ENCODE measurements at regions not wholly inside any gene's neighbourhood (a gene's known extent, or its start where the extent isn't known, plus 50 kb on each side); places are given as distances from the start of the nearest gene placed in this dataset.
"Not testable (repeated sequence)": the region's sequence is repeated elsewhere in the genome, so short reads cannot be mapped to it uniquely, and the experiment has no call there.

DNA sequence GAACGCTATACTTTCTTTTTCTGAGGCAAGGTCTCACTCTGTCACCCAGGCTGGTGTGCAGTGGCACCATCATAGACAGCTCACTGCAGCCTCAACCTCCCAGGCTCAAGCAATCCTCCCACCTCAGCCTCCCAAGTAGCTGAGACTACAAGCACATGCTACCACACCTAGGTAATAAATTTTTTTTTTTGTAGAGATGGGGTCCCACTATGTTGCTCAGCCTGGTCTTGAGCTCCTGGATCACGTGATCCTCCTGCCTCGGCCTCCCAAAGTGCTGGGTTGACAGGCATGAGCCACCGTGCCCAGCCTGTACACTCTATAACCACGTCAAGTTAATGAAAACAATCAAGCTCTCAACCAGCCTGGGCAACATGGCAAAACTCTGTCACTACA lies 127.1 kb upstream of the VOPP1 start:
- DNase-seq = not testable (repeated sequence)

DNA sequence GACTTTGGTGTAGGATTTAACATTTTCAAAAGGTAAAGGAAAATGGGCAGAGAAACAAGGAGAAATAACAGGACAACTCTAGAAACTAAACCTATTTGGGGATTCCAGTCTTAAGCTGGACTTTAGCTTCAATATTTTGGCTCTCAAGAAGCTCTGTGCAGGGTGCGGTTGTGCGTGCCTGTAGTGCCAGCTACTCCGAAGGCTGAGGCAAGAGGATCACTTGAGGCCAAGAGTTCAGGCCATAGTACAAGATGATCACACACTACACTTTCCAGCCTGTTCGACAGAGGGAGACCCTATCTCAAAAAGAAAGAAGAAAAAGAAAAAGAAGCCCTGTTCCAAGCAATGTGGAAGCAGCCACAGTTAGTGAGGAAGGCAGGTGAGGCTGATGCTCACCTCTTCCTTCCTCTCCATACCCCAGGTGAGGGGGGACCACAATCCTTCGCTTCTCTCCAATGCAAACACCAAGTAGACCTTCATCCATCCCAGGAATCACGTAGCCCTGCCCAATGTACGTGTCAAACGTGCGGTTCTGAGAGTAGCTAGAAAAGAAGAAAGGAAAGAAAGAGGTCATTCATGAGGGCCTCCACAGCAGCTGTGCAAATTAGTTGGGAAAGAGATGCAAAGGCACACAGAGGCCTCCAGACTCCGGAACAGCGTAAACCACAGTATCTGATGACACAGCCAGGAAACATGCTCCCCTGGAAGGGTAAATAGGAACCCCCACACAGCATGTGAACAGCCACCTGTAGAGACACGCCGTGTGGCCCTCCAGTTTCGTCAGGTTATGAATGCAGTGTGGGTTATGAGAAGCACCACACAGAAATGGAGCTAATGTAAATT lies 126.5 kb upstream of the VOPP1 start:
- peak; percentile 7 for DNase-seq

DNA sequence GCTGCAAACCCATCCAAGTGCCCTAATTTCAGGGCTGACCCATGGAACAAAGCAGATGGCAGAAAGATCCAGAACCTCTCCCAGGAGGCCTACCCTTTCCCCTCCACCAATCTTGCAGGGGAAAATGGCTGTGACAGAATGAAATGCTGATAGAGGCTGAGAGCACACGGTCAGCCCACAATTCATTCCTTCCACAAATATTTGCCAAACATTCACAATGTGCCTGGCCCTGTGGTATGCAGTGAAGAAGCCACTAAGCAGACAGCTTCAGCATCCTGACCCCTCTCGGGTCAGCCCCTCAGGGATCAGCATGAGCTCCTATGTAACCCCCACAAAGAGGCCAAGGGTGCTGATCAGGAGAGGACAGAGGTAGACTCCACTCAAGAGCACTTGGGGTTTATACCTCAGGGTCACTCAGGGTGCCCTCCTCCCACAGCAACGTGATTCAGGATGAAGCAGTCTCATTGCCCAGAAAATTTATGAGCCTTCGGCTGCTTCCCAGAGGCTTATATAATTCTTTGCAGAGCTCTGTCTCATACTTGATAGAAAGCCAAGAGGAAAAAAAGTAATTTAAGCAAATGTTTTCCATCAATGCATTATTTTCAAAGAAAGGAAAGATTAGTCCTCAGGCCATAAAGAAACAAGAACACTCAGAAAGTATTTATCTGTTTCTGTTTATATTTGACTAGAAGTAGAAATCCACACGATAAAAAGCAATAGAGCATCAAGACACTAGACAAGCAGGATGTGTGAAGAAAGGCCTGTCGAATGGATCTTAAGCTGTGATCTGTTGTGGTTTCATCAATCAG lies 123.8 kb upstream of the VOPP1 start:
- DNase-seq = not testable (repeated sequence)

DNA sequence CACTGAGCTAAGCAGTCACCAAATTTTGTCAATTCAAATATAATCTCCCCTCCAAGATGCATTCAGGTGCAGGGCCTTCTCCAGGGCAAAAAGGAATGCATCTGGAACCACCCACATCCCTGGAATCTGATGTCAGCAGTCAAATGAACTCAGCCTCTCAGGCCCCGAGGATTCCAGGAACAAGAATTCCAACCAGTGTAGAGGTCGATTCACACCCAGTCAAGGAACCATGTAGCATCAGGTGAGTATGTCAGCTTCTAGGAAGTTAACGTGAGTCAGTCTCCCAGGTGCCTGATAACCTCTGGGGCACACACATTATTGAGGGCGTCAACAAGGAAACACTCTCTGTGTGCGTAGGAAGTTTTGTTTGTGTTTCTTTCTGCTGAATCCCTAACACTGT lies 122.2 kb upstream of the VOPP1 start:
- not testable (repeated sequence) for DNase-seq

DNA sequence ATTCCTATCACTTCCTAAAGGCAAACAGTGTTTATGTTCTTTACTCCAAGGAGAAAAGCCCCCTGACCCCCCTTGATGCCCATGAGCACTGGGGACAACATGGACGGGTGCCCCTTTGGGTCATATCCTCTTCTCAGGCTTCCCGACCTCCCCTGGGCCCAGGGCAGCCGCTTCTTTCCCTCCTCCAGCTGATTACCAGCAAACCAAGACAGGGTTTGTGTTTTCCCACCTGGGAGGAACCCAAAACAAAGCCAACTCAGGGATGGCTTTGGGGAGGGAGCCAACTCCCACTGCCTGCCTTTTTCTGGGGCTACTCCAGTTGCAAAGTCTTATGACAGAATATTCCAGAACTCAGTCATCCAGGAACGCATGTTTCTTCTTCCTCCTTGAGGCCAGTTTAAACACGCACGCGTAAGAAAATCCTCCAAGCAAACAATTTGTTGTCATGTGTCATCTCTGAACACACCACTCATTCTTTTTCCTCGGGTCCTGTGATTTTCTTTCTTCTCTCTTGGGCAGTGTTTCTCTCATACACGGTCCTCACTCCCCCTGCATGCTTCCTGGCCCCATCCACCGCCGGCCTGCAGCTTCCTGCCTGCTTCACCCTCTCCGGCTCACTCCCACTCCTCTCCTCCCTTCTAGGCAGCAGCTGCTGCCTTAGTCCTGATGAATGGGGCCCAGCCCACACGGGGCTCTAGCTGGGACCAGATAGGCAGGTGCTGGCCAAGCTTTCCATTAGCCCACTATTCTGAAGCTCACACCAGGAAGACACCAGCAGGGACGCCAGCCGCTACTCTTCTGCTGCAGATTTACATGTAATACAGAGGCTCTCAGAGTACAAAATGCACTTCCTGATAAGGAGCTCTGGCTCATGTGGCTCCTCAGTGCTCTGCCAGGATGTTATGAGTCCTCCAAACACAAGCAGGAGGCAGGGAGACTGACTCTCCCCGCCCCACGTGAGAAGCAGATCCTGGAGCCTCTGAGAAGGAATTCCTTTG lies 116.7 kb upstream of the VOPP1 start:
- not testable (repeated sequence) for DNase-seq

DNA sequence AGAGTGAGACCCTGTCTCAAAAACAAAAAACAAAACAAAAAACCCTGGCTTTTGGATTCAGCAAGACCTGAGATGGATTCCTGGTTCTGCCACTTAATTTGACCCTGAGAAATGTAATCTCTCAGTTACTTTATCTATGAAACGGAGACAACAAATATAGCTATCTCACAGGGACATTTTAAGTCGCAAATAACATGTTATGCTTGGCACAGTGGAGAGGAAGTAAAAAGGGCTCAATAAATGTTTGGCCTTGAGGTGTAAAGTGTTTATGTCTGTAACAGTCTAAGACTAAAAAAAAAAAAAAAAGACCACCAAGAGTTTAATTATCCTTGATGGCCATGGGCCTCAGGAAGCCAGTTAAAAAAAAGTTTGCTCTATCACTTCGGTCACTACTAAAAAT lies 116.0 kb upstream of the VOPP1 start:
- not testable (repeated sequence) for DNase-seq

DNA sequence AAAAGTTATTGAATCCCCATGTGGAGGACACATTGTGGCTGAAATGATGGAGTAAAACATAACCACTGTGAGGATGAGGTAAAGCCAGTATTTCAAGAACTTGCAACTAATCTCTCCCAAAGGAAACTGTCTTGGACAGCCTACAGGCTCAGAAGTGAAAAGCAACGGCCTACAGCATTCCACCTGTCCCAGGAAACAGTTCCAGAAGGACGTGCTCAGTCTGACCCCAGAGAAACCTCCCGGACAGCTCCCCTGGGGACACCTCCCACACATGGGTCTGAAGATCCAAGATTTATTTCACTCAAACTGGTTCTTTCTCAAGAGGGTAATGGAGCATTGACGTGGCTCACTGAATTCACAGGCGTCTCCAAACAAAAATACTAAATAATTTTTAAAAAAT lies 115.0 kb upstream of the VOPP1 start:
- DNase-seq = not testable (repeated sequence)

DNA sequence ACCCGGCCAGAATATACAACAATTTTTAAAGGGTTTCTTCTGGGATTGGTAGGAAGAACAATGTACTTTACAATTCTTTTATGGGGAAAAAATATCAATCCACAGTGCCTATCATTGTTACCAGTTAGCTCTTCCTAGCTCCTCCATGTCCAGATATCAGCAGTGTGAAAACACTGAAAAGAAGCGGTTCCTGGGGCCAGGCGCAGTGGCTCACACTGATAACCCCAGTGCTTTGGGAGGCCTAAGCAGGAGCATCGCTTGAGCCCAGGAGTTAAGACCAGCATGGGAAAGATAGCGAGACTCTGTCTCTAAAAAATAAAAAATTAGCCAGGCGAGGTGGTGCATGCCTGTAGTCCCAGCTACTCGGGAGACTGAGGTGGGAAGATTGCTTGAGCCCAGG lies 114.5 kb upstream of the VOPP1 start:
- not testable (repeated sequence) for DNase-seq

DNA sequence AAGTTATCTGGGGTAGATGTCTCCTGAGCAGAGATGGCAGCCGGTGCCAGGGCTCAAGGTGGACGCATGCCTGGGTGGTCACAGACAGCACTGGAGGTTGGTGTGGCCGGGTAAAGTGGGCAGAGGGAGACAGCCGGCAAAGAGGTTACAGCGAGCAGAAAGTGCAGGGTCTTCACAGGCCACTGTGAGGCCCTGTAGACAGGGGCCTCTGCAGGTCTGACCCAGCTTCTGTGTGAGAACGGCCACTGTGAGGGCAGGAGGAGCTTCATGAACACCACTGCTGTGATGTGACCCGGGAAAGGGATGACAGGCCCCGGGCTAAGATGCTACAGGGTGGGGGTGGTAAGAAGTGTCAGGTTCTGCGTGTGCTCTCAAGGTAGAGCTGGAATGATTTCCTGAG lies 111.2 kb upstream of the VOPP1 start:
- not testable (repeated sequence) for DNase-seq

DNA sequence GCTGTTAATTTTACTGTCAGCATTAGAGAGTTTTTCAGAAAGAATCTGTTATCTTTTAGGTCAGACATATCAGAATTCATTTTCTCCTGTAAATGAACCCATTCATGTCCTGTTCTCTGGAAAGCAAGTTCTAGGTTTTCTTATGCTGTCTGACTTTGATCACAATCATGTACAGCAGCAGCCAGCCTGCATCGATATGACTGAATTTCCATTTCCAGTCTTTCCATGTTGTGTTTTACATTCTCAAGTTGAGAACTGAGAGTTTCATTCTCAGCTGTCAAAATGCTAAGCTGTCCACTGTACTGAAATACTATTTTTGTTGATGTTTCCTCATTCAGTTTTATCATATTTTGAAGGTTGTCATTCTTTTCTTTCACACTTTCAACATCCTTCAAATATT lies 103.3 kb upstream of the VOPP1 start:
- peak; percentile 3 for DNase-seq

DNA sequence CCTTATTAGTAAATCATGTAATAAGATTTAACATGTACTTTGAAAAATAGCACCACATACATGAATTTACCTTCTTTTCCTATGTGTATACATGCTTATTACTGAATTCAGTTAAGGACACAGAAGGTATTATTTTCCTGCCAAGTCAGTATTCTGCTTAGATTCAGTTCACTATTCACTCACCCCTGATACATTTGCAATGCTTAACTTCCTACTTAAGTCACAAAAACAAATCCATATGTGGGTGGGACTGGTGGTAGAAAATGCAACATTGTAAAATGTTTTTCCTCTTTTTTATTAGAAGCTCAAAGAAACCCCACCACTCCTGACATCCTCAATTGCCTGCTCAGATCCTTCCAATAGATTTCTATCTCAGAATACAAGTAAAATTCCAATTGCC lies 101.2 kb upstream of the VOPP1 start:
- DNase-seq = not testable (repeated sequence)

DNA sequence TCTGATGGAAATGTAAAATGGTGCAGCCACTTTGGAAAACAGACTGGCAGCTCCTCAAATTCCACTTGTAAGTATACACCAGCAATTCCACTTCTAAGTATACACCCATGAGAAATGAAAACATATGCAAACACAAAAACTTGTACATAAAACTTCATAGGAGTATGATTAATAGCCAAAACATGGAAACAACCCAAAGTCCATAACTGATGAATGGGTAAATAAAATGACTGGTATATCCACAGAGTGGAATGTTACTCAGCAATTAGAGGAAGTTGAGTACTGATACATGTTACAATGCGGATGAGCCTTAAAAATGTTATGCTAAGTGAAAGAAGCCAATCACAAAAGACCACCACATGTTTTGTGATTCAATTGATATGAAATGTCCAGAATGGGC lies 99.8 kb upstream of the VOPP1 start:
- not testable (repeated sequence) for DNase-seq

DNA sequence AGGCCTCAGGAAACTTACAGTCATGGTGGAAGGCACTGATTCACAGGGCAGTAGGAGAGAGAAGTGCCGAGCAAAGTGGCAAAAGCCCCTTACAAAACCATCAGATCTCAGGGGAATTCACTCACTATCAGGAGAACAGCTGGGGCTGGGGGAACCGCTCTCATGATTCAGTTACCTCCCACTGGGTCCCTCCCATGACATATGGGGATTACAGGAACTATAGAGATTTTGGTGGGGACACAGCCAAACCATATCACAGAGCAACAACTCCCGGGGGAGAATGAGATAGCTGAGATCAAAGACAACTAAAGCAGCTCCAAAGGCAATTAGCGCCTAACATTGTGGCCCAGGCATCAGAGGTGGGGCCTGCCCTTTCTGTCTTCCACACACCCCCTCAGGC lies 85.4 kb upstream of the VOPP1 start:
- DNase-seq = no peak

DNA sequence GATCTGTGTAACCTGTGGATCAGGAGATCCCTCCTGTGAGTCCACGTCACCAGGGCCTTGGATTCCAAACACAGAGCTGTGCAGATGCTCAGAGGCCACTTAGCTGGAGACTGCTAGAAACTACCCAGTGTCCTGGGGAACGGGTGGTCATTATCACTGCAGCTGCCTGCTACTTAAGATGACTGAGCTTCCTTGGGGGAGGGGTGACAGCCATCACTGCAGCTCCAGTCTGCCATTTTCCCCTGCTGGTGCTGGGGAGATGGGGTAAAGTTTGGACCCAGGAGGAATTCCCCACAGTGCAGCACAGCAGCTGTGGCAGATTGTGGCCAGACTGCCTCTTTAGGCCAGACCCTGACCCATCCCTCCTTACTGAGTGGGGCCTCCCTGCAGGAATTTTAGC lies 78.8 kb upstream of the VOPP1 start:
- DNase-seq = no peak

DNA sequence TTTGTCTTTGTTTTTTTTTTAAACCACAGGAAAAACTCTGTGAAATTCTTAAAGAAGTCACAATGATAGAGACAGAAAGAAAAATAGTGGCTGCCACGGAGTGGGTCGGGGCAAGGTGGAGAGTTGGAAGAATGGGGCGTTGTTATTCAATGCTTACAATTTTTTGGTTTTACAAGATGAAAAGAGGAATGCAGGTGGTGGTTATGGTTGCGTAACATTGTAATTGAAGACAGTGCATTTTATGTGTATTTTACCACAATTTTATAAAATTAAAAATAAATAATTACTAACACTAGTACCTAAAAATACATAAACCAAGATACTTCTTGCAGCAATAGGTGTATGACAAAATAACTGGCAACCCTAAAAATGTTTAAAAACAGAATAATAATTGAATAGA lies 76.9 kb upstream of the VOPP1 start:
- DNase-seq = no peak

DNA sequence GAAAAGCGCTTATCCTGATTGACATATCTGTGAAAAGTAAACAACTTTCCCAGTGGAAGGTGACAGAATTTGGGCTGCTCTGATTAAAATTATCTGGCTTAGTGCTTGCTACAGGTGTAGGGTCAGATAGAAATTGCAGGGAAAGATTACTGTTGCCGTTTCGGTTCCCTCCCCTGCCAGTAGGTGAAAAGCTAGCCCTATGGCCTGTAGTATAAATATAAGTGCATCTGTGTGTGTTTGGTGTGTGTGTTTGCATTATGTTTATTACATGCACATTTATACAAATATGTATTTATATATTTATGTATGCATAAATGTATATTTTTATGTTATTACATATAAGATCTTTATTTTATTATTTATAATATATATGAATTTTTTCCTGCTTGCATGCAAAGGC lies 72.3 kb upstream of the VOPP1 start:
- no peak for DNase-seq

DNA sequence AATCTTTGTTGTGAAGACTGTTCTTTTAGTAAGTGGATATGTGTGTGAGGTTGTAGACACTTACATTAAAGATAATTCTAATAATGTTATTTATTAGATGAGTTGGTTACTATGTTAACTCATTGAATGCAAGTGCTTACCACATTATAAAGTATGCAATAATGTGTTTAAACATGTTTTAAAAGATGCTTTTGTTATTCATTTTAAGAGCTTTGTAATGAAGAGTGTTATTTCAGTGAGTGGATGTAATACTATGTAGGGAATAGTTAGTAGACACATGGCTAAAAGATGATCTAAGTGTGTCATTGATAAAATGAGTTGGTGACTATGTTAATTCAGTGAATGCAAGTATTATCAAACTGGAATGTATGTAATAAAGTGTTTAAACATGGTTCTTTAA lies 70.0 kb upstream of the VOPP1 start:
- DNase-seq = no peak

DNA sequence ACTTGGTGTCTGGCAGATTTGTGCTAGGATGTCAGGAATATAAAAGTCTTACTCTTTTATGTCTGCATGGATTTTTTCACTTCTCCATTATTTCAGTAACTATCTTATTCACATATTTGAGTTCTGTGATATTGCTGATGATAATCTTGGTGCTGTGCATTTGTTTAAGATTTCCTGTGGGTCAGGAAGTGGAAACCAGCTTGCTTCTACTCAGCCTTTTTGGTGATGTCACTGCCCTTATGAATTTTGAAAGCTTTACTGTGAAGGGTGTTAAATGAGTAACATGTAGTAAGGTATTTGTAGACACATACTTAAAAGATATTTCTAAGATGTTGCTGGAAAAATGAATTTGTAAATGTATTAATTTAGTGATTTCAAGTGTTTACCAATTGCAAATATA lies 69.5 kb upstream of the VOPP1 start:
- DNase-seq = peak; percentile 76

DNA sequence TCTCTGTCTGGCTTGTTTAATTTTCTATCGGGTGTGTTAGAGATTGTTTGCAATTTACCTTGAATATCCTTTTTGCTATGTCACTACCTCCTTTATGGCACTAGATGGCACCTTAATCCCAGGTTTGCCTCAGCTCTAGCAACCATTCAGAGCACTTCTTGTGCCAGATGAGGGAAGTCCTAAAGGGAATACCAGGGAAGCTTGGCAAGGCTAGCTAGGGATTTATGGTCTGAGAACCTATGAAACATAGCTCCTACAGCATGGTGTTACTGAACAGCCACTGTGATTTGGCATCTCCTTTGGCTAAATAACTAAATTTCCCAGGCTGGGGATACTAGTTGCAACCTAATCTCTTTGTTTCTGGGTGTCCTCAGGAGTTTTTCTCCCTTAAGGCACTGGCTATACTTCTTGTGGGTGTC lies 69.0 kb upstream of the VOPP1 start:
- DNase-seq = peak; percentile 64

DNA sequence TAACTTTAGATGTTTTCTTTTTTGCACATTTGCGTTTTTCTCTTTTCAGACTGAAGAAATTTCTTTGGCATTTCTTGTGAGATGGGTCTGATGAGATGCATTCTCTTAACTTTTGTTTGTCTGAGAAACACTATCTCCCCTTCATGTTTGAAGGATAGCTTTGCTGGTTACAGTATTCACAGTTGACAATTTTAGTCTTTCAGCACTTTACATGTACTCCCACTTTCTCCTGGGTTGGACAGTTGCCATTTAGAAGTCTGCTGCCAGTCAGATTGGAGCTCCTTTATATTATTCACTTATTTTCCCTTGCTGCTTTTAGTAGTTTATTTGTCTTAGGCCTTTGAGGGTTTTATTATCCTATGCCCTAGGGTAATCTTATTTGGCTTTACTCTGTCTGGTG lies 67.3 kb upstream of the VOPP1 start:
- DNase-seq = no peak

DNA sequence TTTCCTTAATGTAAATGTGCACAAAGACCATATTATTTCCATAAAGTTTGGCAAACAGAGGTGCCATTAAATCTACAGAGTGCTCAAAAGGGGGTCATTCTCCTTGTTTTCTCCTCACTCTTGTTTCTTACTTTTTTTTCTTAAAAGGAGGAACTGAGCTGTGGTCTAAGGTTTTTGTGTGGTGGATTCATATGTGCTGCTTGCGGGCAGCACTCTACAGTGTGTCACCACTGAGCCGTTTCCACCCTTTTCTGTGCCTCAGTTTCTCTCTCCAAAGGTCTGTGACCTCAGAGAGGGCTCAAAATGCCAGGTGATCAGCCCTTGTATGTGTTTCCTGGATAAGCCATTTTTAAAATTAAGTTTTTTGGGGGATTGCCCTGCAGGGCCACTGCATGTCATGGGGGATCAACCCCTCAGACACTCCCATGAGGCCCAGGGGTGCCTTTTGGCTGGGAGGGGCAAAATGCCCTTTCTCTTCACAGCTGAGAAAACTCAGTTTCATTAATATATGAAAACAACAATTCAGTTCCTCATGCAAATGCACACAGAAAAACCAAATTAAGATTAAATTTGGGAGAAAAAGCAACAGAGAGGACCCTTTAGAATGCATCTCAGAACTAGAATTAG lies 56.9 kb upstream of the VOPP1 start:
- DNase-seq = no peak

DNA sequence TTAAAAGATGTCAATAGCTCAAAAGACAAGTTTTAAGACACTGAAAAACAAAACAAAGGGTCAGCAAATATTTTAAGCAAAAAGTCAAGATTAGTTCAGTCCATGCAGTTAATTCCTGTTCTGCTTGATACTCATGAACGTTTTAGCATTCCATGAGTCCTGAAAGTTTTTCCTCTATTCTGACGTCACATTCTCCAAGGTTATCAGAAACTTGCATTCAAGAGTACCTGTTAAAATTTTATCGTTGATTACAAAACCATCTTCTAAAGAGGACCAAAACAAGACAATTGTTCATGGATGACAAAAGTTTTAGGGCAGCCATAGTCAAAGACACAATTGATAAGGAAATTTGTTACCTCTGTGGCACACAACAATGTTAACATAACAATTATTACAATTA lies 52.5 kb upstream of the VOPP1 start:
- no peak for DNase-seq
